Sigmoid colon (tissue), 6 donors: ENCODE measurements at regions not wholly inside any gene's neighbourhood (a gene's known extent, or its start where the extent isn't known, plus 50 kb on each side); places are given as distances from the start of the nearest gene placed in this dataset.

Experiments
- DNase-seq: peaks from one replicate; pipeline ENCODE4 v3.0.0-alpha.2; 2019
- H3K27ac ChIP-seq, 4 donors: fragments of 200-600 bp; sonication (generic); one replicate each; pipeline ENCODE4 v1.5.1; 2016 to 2019; ENCODE audit warnings: mild to moderate bottlenecking in 1 of 4
- H3K27me3 ChIP-seq, 3 donors: fragments of 200-600 bp; sonication (generic); one replicate each; pipeline ENCODE4 v1.5.1; 2019; ENCODE audit warnings: mild to moderate bottlenecking in 1 of 3
- H3K36me3 ChIP-seq, 4 donors: fragments of 200-600 bp; sonication (generic); one replicate each; pipeline ENCODE4 v1.5.1; 2016 to 2019
- H3K4me1 ChIP-seq, 4 donors: fragments of 200-600 bp; sonication (generic); one replicate each; pipeline ENCODE4 v1.5.1; 2017 to 2019
- H3K4me3 ChIP-seq, 4 donors: fragments of 200-600 bp; sonication (generic); one replicate each; pipeline ENCODE4 v1.5.1; 2017 to 2019; ENCODE audit warnings: mild to moderate bottlenecking in 2 of 4, moderate library complexity in 1 of 4
- H3K9me3 ChIP-seq, 4 donors: fragments of 200-600 bp in 3 of 4; sonication (generic) in 3 of 4; one replicate each; pipeline versions ENCODE4 v1.5.1 to v1.6.1; 2013 to 2019
- EP300 ChIP-seq, 4 donors: sonication (generic); formaldehyde crosslinking; IDR thresholded peaks; one replicate each; pipeline ENCODE4 v1.6.1; 2017; ENCODE audit warnings: antibody characterized with exemption in 4 of 4
- POLR2A ChIP-seq, 2 donors: fragments of 450-650 bp; IDR thresholded peaks; one replicate each; pipeline ENCODE4 v1.6.1; 2016; ENCODE audit warnings: antibody characterized with exemption in 2 of 2, mild to moderate bottlenecking in 2 of 2, moderate library complexity in 2 of 2
- POLR2AphosphoS5 ChIP-seq, 4 donors: sonication (generic); formaldehyde crosslinking; IDR thresholded peaks; one replicate each; pipeline ENCODE4 v1.6.1; 2017; ENCODE audit warnings: antibody characterized with exemption in 4 of 4
- WGBS, 2 donors: extraction: QIAGEN DNeasy Blood & Tissue Kit; methylation state at CpG; one replicate each; pipeline ENCODE4 v1.1.7; 2013; 5-methylcytosine and 5-hydroxymethylcytosine counted together
- intact Hi-C: fragments of 100-400 bp; cut with DNase I; formaldehyde crosslinking; loops from one replicate; pipeline ENCODE4 v1.15.1; 2023
- TF ChIP-seq, protein P1 (sequence below), 4 experiments: fragments of 450-650 bp in 3 of 4; fragments of 200-600 bp in 1 of 4; IDR thresholded peaks; one replicate each; pipeline ENCODE4 v1.5.1; 2016 to 2019; ENCODE audit warnings: antibody characterized with exemption in 4 of 4, mild to moderate bottlenecking in 3 of 4, moderate library complexity in 2 of 4
- donor health status: healthy with polysubstance abuse.
- donor health status: healthy.

- Histone ChIP-seq H3K9me3 (no peaks in the 10 kb centered on the region), H3K27ac (peak overlapping the region in 2 of 4 donors; percentile 64 to 70), H3K36me3 (no peaks in the 10 kb centered on the region), H3K4me3 (no peak overlapping the region), H3K27me3 (no peaks in the 10 kb centered on the region), H3K4me1 (peaks cover 0 to 73% (median 51%) of the 10 kb centered on the region in 4 donors)
- intact Hi-C loops, result no loop called here
- 83 to 93% methylated on average over 4 of the region's 4 CpGs for WGBS, 2 donors
- TF ChIP-seq POLR2AphosphoS5 (IDR thresholded peaks at IDR 0.05), result no peak
- TF ChIP-seq, protein P1, sequence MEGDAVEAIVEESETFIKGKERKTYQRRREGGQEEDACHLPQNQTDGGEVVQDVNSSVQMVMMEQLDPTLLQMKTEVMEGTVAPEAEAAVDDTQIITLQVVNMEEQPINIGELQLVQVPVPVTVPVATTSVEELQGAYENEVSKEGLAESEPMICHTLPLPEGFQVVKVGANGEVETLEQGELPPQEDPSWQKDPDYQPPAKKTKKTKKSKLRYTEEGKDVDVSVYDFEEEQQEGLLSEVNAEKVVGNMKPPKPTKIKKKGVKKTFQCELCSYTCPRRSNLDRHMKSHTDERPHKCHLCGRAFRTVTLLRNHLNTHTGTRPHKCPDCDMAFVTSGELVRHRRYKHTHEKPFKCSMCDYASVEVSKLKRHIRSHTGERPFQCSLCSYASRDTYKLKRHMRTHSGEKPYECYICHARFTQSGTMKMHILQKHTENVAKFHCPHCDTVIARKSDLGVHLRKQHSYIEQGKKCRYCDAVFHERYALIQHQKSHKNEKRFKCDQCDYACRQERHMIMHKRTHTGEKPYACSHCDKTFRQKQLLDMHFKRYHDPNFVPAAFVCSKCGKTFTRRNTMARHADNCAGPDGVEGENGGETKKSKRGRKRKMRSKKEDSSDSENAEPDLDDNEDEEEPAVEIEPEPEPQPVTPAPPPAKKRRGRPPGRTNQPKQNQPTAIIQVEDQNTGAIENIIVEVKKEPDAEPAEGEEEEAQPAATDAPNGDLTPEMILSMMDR (IDR thresholded peaks at IDR 0.05), result no peak
- DNase-seq, result no peak
Measured at GRCh38 chr15:39502082-39502447, 78.8 kb upstream of the THBS1 start.

- no peak for DNase-seq
- H3K36me3 ChIP-seq, result no peaks in the 10 kb centered on the region
- no peaks in the 10 kb centered on the region for H3K27me3 ChIP-seq
- H3K27ac ChIP-seq, result peak overlapping the region in 3 of 4 donors; percentile 17 to 70 (median 64)
- intact Hi-C loops, result no loop called here
- peaks cover 0 to 67% (median 46%) of the 10 kb centered on the region in 4 donors for H3K4me1 ChIP-seq
- H3K9me3 ChIP-seq, result no peaks in the 10 kb centered on the region
- WGBS, 2 donors, result 59 to 73% methylated on average over 4 of the region's 4 CpGs
- TF ChIP-seq POLR2A (IDR thresholded peaks at IDR 0.05), result no peak
- TF ChIP-seq POLR2AphosphoS5 (IDR thresholded peaks at IDR 0.05), result no peak
- no peak for TF ChIP-seq EP300 (IDR thresholded peaks at IDR 0.05)
- TF ChIP-seq, protein P1 (IDR thresholded peaks at IDR 0.05), result no peak
- H3K4me3 ChIP-seq, result no peak overlapping the region
Measured at GRCh38 chr15:39502611-39503195, 78.2 kb upstream of the THBS1 start.

GRCh38 chr15:39503526-39503925, 77.4 kb upstream of the THBS1 start:
- peak overlapping the region in 2 of 4 donors; percentile 64 to 70 for H3K27ac ChIP-seq
- DNase-seq, result no peak
- TF ChIP-seq POLR2AphosphoS5 (IDR thresholded peaks at IDR 0.05) (no peak), EP300 (IDR thresholded peaks at IDR 0.05) (no peak), POLR2A (IDR thresholded peaks at IDR 0.05) (no peak)
- TF ChIP-seq, protein P1 (IDR thresholded peaks at IDR 0.05), result no peak

GRCh38 chr15:39504808-39505207, 76.1 kb upstream of the THBS1 start:
- Histone ChIP-seq H3K9me3 (no peaks in the 10 kb centered on the region), H3K27ac (peak overlapping the region in 2 of 4 donors; percentile 64 to 70), H3K4me1 (peaks cover 0 to 46% (median 30%) of the 10 kb centered on the region in 4 donors), H3K27me3 (no peaks in the 10 kb centered on the region), H3K4me3 (no peak overlapping the region), H3K36me3 (no peaks in the 10 kb centered on the region)
- 76 to 80% methylated on average over 1 of the region's 1 CpG for WGBS, 2 donors
- TF ChIP-seq POLR2AphosphoS5 (IDR thresholded peaks at IDR 0.05) (peak in 2 of 4 donors; percentile 12 to 53), POLR2A (IDR thresholded peaks at IDR 0.05) (no peak), EP300 (IDR thresholded peaks at IDR 0.05) (no peak)
- TF ChIP-seq, protein P1 (IDR thresholded peaks at IDR 0.05), result no peak
- DNase-seq, result no peak
- intact Hi-C loops, result no loop called here

More at GRCh38 chr15:39503526-39503925, 77.4 kb upstream of the THBS1 start:
- Histone ChIP-seq H3K4me3 (no peak overlapping the region), H3K9me3 (no peaks in the 10 kb centered on the region), H3K27me3 (no peaks in the 10 kb centered on the region), H3K36me3 (no peaks in the 10 kb centered on the region), H3K4me1 (peaks cover 0 to 59% (median 40%) of the 10 kb centered on the region in 4 donors)
- 94 to 96% methylated on average over 4 of the region's 4 CpGs for WGBS, 2 donors
- intact Hi-C loops, result no loop called here

DNA sequence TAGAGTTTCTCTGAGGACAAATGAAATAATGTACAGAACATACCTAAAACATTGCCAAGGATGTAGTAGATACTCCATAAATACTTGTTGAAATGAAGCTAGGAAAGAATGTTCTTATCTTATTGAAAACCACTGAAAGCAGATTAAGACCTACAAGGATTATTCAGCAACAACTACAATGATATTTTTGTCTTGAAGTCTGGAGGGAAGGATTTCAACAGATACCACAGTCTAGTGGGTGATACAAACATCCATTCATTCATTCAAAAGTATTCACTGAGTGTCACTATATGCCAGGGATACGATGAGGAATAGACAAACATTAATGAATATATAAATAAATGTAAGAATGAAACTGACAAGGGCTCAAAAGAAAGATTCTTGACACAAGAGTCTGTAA, 74.7 kb upstream of the THBS1 start:
- TF ChIP-seq, protein P1 (IDR thresholded peaks at IDR 0.05), result no peak
- TF ChIP-seq EP300 (IDR thresholded peaks at IDR 0.05) (no peak), POLR2A (IDR thresholded peaks at IDR 0.05) (no peak), POLR2AphosphoS5 (IDR thresholded peaks at IDR 0.05) (no peak)
- H3K27ac ChIP-seq, result no peak overlapping the region
- H3K4me3 ChIP-seq, result no peak overlapping the region
- no peaks in the 10 kb centered on the region for H3K27me3 ChIP-seq
- no peaks in the 10 kb centered on the region for H3K9me3 ChIP-seq
- no peaks in the 10 kb centered on the region for H3K36me3 ChIP-seq
- intact Hi-C loops, result no loop called here
- WGBS, 2 donors, result 79 to 81% methylated on average over 1 of the region's 1 CpG
- peaks cover 0 to 48% (median 33%) of the 10 kb centered on the region in 4 donors for H3K4me1 ChIP-seq
- DNase-seq, result no peak
